HEK293 (cell line): ENCODE measurements at regions not wholly inside any gene's neighbourhood (a gene's known extent, or its start where the extent isn't known, plus 50 kb on each side); places are given as distances from the start of the nearest gene placed in this dataset.

Experiments
- CTCF ChIA-PET: fragments of 350-600 bp; formaldehyde crosslinking; extraction: SDS; loops from one replicate; lab custom pipeline; 2021; ENCODE audit warnings: antibody characterized with exemption; lab: Yijun Ruan, JAX
- POLR2A ChIA-PET: fragments of 300-600 bp; formaldehyde crosslinking; extraction: SDS; loops from one replicate; lab custom pipeline; 2020; ENCODE audit warnings: antibody characterized with exemption, inconsistent platforms; lab: Yijun Ruan, JAX
- H3K27ac ChIP-seq: fragments of 200-500 bp; sonication (Bioruptor generic); 2 replicates; pipeline ENCODE4 v1.5.1; 2014; ENCODE audit warnings: low read depth, low read length, control low read depth, inconsistent platforms; ENCODE audit errors: extremely low read depth
- H3K36me3 ChIP-seq, 2 experiments: fragments of 200-500 bp in 1 of 2; sonication (Bioruptor generic) in 1 of 2; 1 replicate in 1 of 2; 2 replicates in 1 of 2; pipeline ENCODE4 v1.5.1; 2014 to 2017; ENCODE audit warnings: inconsistent platforms in 2 of 2, low read length in 2 of 2; ENCODE audit not compliant: control insufficient read depth in 2 of 2, insufficient read depth in 1 of 2
- H3K4me1 ChIP-seq: fragments of 200-500 bp; sonication (Bioruptor generic); 2 replicates; pipeline ENCODE4 v1.5.1; 2014; ENCODE audit warnings: mild to moderate bottlenecking, low read length, inconsistent platforms; ENCODE audit not compliant: control insufficient read depth, insufficient read depth
- H3K4me3 ChIP-seq: 2 replicates; pipeline ENCODE4 v1.5.1; 2011; ENCODE audit warnings: low read depth, mild to moderate bottlenecking, control low read depth, low read length, moderate library complexity
- H3K9me3 ChIP-seq: fragments of 200-500 bp; sonication (Bioruptor generic); 2 replicates; pipeline ENCODE4 v1.5.1; 2014; ENCODE audit warnings: low read depth, low read length, inconsistent platforms; ENCODE audit not compliant: control insufficient read depth, insufficient read depth
- EGR2 ChIP-seq: fragments of 450-650 bp; formaldehyde crosslinking; IDR thresholded peaks from 2 replicates; pipeline ENCODE4 v1.5.1; 2016; ENCODE audit warnings: low read depth, missing biosample characterization, missing genetic modification characterization
- HOXA7 ChIP-seq: sonication (generic); formaldehyde crosslinking; IDR thresholded peaks from 2 replicates; pipeline ENCODE4 v1.8.1; 2022; ENCODE audit warnings: missing genetic modification reagents, borderline replicate concordance
- KLF1 ChIP-seq: fragments of 450-650 bp; formaldehyde crosslinking; IDR thresholded peaks from 2 replicates; pipeline ENCODE4 v1.5.1; 2016; ENCODE audit warnings: missing biosample characterization, missing genetic modification characterization
- ZIC2 ChIP-seq: fragments of 450-650 bp; formaldehyde crosslinking; IDR thresholded peaks from 2 replicates; pipeline ENCODE4 v1.5.1; 2016; ENCODE audit warnings: missing biosample characterization, missing genetic modification characterization
- ZNF155 ChIP-seq: fragments of 450-650 bp; formaldehyde crosslinking; IDR thresholded peaks from 2 replicates; pipeline ENCODE4 v1.5.1; 2016; ENCODE audit warnings: missing biosample characterization, missing genetic modification characterization
- ZNF19 ChIP-seq: fragments of 450-650 bp; formaldehyde crosslinking; IDR thresholded peaks from 2 replicates; pipeline ENCODE4; 2016; ENCODE audit warnings: missing biosample characterization, missing genetic modification characterization, low read depth
- ZNF211 ChIP-seq: fragments of 450-650 bp; formaldehyde crosslinking; IDR thresholded peaks from 2 replicates; pipeline ENCODE4 v1.5.1; 2016; ENCODE audit warnings: low read depth, missing biosample characterization, missing genetic modification characterization
- ZNF266 ChIP-seq: fragments of 450-650 bp; formaldehyde crosslinking; IDR thresholded peaks from 2 replicates; pipeline ENCODE4 v1.5.1; 2016; ENCODE audit warnings: missing biosample characterization, missing genetic modification characterization, low read depth
- ZNF391 ChIP-seq: fragments of 450-650 bp; formaldehyde crosslinking; IDR thresholded peaks from 2 replicates; pipeline ENCODE4 v1.5.1; 2016; ENCODE audit warnings: low read depth, missing biosample characterization, missing genetic modification characterization, borderline replicate concordance
- ZNF394 ChIP-seq: fragments of 450-650 bp; formaldehyde crosslinking; IDR thresholded peaks from 2 replicates; pipeline ENCODE4 v1.5.1; 2016; ENCODE audit warnings: missing biosample characterization, missing genetic modification characterization, mild to moderate bottlenecking, moderate library complexity, borderline replicate concordance
- ZNF433 ChIP-seq: fragments of 450-650 bp; formaldehyde crosslinking; IDR thresholded peaks from 2 replicates; pipeline ENCODE4 v1.5.1; 2016; ENCODE audit warnings: missing biosample characterization, missing genetic modification characterization, low read depth
- TF ChIP-seq, protein P1 (sequence below): fragments of 450-650 bp; formaldehyde crosslinking; IDR thresholded peaks from 2 replicates; pipeline ENCODE4 v1.5.1; 2017; ENCODE audit warnings: missing biosample characterization, missing genetic modification characterization
- TF ChIP-seq, protein P2 (sequence below): fragments of 450-650 bp; formaldehyde crosslinking; IDR thresholded peaks from 2 replicates; pipeline ENCODE4 v1.5.1; 2016; ENCODE audit warnings: missing biosample characterization, missing genetic modification characterization
- TF ChIP-seq, protein P3 (sequence below): fragments of 450-650 bp; formaldehyde crosslinking; IDR thresholded peaks from 2 replicates; pipeline ENCODE4 v1.5.1; 2016; ENCODE audit warnings: missing biosample characterization, missing genetic modification characterization
- TF ChIP-seq, protein P4 (sequence below): fragments of 450-650 bp; formaldehyde crosslinking; IDR thresholded peaks from 2 replicates; pipeline ENCODE4 v1.5.1; 2017; ENCODE audit warnings: missing biosample characterization, missing genetic modification characterization

DNA sequence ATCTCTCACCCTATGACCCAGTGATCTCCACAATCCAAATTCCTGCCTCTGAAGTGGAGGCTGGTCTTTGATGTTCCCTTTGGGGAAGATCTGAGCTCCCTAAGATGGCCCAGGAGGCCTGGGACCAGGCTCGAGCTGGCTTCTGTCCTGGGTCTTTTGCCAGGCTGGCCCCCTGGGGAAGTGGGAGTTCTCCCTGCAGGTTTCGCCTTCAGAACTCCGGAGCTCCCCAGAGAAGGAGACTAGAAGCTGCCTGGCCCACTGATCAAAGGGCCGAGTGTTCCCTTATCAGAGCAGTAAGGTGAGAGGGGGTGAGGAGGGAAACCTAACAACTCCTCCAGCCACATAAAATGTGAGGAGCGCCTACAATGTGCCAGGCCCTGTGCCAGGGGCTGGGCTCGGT is 147.1 kb downstream of the IRF8 start (continued):
- TF ChIP-seq ZNF394 (tag by site-specific recombination) (no peak), ZNF211 (tag by site-specific recombination) (no peak)

DNA sequence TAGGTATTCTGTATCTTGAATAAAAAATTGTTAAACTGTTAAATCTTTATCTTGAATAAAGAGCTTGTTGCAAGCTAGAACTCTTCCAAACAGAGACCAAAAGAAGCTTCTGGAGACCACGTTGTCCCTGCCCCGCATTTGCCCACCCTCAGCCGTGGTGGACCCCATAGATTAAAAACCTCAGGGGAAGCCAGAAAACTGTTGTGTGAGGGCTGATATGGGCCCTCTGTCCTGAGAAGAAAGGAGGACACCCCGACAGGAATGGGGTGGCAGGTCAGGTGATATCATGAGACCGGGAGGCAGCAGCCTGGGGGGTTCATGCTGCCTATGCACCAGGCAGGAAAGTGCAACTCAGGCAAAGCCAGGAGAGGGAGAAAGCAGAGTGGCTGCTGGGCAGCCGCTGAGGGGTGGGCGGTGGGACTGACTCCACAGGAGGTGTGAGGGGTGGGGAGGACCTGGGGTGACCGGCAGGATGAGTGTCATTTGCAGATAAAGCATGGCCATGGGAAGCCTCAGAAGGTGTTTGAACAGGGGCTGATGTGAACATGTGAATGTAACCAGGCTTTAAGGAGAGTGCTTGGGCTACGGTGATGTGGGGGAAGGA is 147.8 kb downstream of the IRF8 start:
- Histone ChIP-seq H3K4me3 (no peak overlapping the region), H3K27ac (no peak overlapping the region), H3K4me1 (no peaks in the 10 kb centered on the region; the same call in none of the 2 replicates), H3K36me3 (no peaks in the 10 kb centered on the region), H3K9me3 (no peaks in the 10 kb centered on the region)
- POLR2A ChIA-PET: no interaction called here
- TF ChIP-seq ZNF266 (tag by site-specific recombination) (no peak), EGR2 (0 out of 2 replicates have a peak, but pooled peaks have one; percentile 12), ZIC2 (tag by site-specific recombination) (0 out of 2 replicates have a peak, but pooled peaks have one; percentile 10), ZNF391 (tag by site-specific recombination) (no peak)
- TF ChIP-seq, protein P1, sequence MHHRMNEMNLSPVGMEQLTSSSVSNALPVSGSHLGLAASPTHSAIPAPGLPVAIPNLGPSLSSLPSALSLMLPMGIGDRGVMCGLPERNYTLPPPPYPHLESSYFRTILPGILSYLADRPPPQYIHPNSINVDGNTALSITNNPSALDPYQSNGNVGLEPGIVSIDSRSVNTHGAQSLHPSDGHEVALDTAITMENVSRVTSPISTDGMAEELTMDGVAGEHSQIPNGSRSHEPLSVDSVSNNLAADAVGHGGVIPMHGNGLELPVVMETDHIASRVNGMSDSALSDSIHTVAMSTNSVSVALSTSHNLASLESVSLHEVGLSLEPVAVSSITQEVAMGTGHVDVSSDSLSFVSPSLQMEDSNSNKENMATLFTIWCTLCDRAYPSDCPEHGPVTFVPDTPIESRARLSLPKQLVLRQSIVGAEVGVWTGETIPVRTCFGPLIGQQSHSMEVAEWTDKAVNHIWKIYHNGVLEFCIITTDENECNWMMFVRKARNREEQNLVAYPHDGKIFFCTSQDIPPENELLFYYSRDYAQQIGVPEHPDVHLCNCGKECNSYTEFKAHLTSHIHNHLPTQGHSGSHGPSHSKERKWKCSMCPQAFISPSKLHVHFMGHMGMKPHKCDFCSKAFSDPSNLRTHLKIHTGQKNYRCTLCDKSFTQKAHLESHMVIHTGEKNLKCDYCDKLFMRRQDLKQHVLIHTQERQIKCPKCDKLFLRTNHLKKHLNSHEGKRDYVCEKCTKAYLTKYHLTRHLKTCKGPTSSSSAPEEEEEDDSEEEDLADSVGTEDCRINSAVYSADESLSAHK (tag by site-specific recombination): no peak
- TF ChIP-seq, protein P2, sequence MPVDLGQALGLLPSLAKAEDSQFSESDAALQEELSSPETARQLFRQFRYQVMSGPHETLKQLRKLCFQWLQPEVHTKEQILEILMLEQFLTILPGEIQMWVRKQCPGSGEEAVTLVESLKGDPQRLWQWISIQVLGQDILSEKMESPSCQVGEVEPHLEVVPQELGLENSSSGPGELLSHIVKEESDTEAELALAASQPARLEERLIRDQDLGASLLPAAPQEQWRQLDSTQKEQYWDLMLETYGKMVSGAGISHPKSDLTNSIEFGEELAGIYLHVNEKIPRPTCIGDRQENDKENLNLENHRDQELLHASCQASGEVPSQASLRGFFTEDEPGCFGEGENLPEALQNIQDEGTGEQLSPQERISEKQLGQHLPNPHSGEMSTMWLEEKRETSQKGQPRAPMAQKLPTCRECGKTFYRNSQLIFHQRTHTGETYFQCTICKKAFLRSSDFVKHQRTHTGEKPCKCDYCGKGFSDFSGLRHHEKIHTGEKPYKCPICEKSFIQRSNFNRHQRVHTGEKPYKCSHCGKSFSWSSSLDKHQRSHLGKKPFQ (tag by site-specific recombination): no peak
- CTCF ChIA-PET: interaction anchor here (0.6 to 2.3 kb wide), 3 partner anchors 97 to 471 kb away, joined by 3 to 13 read pairs (median 5); no protein-coding TSS in a partner anchor

DNA sequence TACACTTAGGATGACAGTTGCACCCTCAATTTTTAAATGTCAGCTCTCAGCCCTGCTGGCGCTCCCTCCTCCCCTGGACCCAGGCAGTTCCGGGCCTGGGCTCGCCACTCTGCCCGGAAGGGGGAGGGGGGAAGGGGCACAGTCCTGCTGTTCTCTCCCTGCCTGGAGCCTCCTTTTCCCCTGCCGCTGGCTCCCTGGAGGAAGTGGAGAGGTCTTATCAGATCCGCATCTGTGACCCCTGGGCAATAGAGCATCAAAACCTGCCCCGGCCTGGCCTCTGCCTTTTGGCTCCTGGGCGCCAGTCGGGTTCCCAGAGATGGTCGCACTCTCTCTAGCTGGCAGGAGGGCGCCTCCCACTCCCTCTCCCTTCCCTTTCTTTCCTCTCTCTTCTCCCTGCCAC is 149.3 kb downstream of the IRF8 start:
- no peak overlapping the region for H3K27ac ChIP-seq
- ChIA-PET CTCF (interaction anchor here (0.6 to 2.0 kb wide), 8 partner anchors 10 to 1167 kb away, joined by 3 to 9 read pairs (median 4); no protein-coding TSS in a partner anchor), POLR2A (no interaction called here)
- H3K9me3 ChIP-seq: no peaks in the 10 kb centered on the region
- no peak overlapping the region for H3K4me3 ChIP-seq
- TF ChIP-seq KLF1 (tag by site-specific recombination) (no peak), ZNF433 (no peak), HOXA7 (no peak), ZNF19 (tag by site-specific recombination) (no peak), ZNF155 (tag by site-specific recombination) (no peak)
- TF ChIP-seq, protein P3, sequence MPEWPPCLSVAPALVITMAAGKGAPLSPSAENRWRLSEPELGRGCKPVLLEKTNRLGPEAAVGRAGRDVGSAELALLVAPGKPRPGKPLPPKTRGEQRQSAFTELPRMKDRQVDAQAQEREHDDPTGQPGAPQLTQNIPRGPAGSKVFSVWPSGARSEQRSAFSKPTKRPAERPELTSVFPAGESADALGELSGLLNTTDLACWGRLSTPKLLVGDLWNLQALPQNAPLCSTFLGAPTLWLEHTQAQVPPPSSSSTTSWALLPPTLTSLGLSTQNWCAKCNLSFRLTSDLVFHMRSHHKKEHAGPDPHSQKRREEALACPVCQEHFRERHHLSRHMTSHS (tag by site-specific recombination): no peak
- TF ChIP-seq, protein P4, sequence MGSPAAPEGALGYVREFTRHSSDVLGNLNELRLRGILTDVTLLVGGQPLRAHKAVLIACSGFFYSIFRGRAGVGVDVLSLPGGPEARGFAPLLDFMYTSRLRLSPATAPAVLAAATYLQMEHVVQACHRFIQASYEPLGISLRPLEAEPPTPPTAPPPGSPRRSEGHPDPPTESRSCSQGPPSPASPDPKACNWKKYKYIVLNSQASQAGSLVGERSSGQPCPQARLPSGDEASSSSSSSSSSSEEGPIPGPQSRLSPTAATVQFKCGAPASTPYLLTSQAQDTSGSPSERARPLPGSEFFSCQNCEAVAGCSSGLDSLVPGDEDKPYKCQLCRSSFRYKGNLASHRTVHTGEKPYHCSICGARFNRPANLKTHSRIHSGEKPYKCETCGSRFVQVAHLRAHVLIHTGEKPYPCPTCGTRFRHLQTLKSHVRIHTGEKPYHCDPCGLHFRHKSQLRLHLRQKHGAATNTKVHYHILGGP (tag by site-specific recombination): no peak
- no peaks in the 10 kb centered on the region for H3K36me3 ChIP-seq
- H3K4me1 ChIP-seq: no peaks in the 10 kb centered on the region; the same call in none of the 2 replicates
